Neural cell (in vitro differentiated cells): ENCODE measurements at regions not wholly inside any gene's neighbourhood (a gene's known extent, or its start where the extent isn't known, plus 50 kb on each side); places are given as distances from the start of the nearest gene placed in this dataset.

Experiments
- H2AFZ ChIP-seq: fragments of 200-600, 300-800 bp; sonication (generic), shearing (Covaris generic); 2 replicates; pipeline ENCODE4 v1.6.0; 2014; ENCODE audit warnings: low read depth, mild to moderate bottlenecking, antibody characterized with exemption, low read length, moderate library complexity
- H3F3A ChIP-seq: fragments of 200-600 bp; shearing (Covaris generic); 2 replicates; pipeline ENCODE4 v1.6.1; 2016; ENCODE audit warnings: mild to moderate bottlenecking, moderate library complexity, mixed read lengths, antibody characterized with exemption, low read length; ENCODE audit not compliant: insufficient read depth, poor library complexity, severe bottlenecking
- H3K27ac ChIP-seq: fragments of 200-600, 300-800 bp; sonication (generic), shearing (Covaris generic); 2 replicates; pipeline ENCODE4 v1.5.1; 2014; ENCODE audit warnings: mild to moderate bottlenecking, low read length, moderate library complexity
- H3K27me3 ChIP-seq: fragments of 300-800, 200-600 bp; sonication (generic), shearing (Covaris generic); 2 replicates; pipeline ENCODE4 v1.6.0; 2014; ENCODE audit warnings: mild to moderate bottlenecking, low read depth, low read length, moderate library complexity; ENCODE audit not compliant: insufficient read depth
- H3K36me3 ChIP-seq: fragments of 300-800, 200-600 bp; sonication (generic), shearing (Covaris generic); 2 replicates; pipeline ENCODE4 v1.5.1; 2014; ENCODE audit warnings: mild to moderate bottlenecking, antibody characterized with exemption, low read length, moderate library complexity; ENCODE audit not compliant: insufficient read depth
- H3K4me2 ChIP-seq: fragments of 300-800, 200-600 bp; sonication (generic), shearing (Covaris generic); 2 replicates; pipeline ENCODE4 v1.6.0; 2014; ENCODE audit warnings: mild to moderate bottlenecking, low read length
- H3K4me3 ChIP-seq: fragments of 300-800, 200-600 bp; sonication (generic), shearing (Covaris generic); 2 replicates; pipeline ENCODE4 v1.5.1; 2014; ENCODE audit warnings: mild to moderate bottlenecking, low read length, moderate library complexity
- H3K79me2 ChIP-seq: fragments of 200-600 bp; shearing (Covaris generic); replicated peaks from 2 replicates; pipeline ENCODE4 v1.6.0; 2014; ENCODE audit warnings: mild to moderate bottlenecking, low read length, moderate library complexity; ENCODE audit not compliant: insufficient read depth
- H3K9ac ChIP-seq: fragments of 300-800, 200-600 bp; sonication (generic), shearing (Covaris generic); 2 replicates; pipeline ENCODE4 v1.6.1; 2016; ENCODE audit warnings: mild to moderate bottlenecking, low read length, mixed read lengths
- H3K9me2 ChIP-seq: fragments of 200-600 bp; shearing (Covaris generic); 2 replicates; pipeline ENCODE4 v1.6.1; 2016; ENCODE audit warnings: mild to moderate bottlenecking, low read length, mixed read lengths; ENCODE audit not compliant: insufficient read depth
- H3K9me3 ChIP-seq: fragments of 200-600, 300-800 bp; sonication (generic), shearing (Covaris generic); 2 replicates; pipeline ENCODE4 v1.6.1; 2016; ENCODE audit warnings: mild to moderate bottlenecking, mixed run types, low read length, moderate library complexity, mixed read lengths
- H4K20me1 ChIP-seq: fragments of 200-600 bp; shearing (Covaris generic); 2 replicates; pipeline ENCODE4 v1.6.1; 2016; ENCODE audit warnings: mild to moderate bottlenecking, mixed run types; ENCODE audit not compliant: insufficient read depth
- CTCF ChIP-seq: fragments of 450-650 bp; IDR thresholded peaks from 2 replicates; pipeline ENCODE4 v1.5.1; 2014; ENCODE audit warnings: antibody characterized with exemption, mild to moderate bottlenecking, moderate library complexity; ENCODE audit not compliant: poor library complexity, severe bottlenecking
- EP300 ChIP-seq: fragments of 450-650 bp; conservative IDR thresholded peaks from 2 replicates; pipeline ENCODE4 v1.6.1; 2014; ENCODE audit warnings: antibody characterized with exemption, mild to moderate bottlenecking, moderate library complexity; ENCODE audit not compliant: poor library complexity, severe bottlenecking
- EZH2 ChIP-seq: fragments of 200-600, 300-800 bp; shearing (Covaris generic), sonication (generic); IDR thresholded peaks from 2 replicates; pipeline ENCODE4 v1.6.1; 2014; ENCODE audit warnings: antibody characterized with exemption, low read length, borderline replicate concordance, mild to moderate bottlenecking; ENCODE audit not compliant: insufficient read depth, poor library complexity, severe bottlenecking
- MXI1 ChIP-seq: fragments of 450-650 bp; conservative IDR thresholded peaks from 2 replicates; pipeline ENCODE4 v1.6.1; 2014; ENCODE audit warnings: antibody characterized with exemption, mild to moderate bottlenecking; ENCODE audit not compliant: poor library complexity, severe bottlenecking
- POLR2AphosphoS5 ChIP-seq: IDR thresholded peaks from 2 replicates; pipeline ENCODE4 v1.6.1; 2012
- RAD21 ChIP-seq: fragments of 450-650 bp; conservative IDR thresholded peaks from 2 replicates; pipeline ENCODE4 v1.6.1; 2014; ENCODE audit warnings: antibody characterized with exemption, mild to moderate bottlenecking, moderate library complexity
- REST ChIP-seq: IDR thresholded peaks from 2 replicates; pipeline ENCODE4 v1.6.1; 2012; ENCODE audit warnings: borderline replicate concordance
- SMC3 ChIP-seq: fragments of 450-650 bp; conservative IDR thresholded peaks from 2 replicates; pipeline ENCODE4 v1.6.1; 2014; ENCODE audit warnings: antibody characterized with exemption, mild to moderate bottlenecking, moderate library complexity; ENCODE audit not compliant: poor library complexity
- TAF1 ChIP-seq: IDR thresholded peaks from 2 replicates; pipeline ENCODE4 v1.6.1; 2012; ENCODE audit warnings: low read depth

GRCh38 chr6:170157567-170158218 lies 133.2 kb downstream of the DLL1 start:
- no peaks in the 10 kb centered on the region for H3K27me3 ChIP-seq
- no peak overlapping the region for H3K9ac ChIP-seq
- no peaks in the 10 kb centered on the region for H3K79me2 ChIP-seq
- H3K4me3 ChIP-seq = no peak overlapping the region
- H2AFZ ChIP-seq = no peak overlapping the region
- H3F3A ChIP-seq = no peaks in the 10 kb centered on the region
- TF ChIP-seq TAF1 (no peak), RAD21 (no peak), MXI1 (no peak), POLR2AphosphoS5 (no peak), CTCF (no peak), EP300 (no peak), SMC3 (no peak), REST (no peak), EZH2 (no peak)
- no peaks in the 10 kb centered on the region for H3K36me3 ChIP-seq
- no peak overlapping the region for H3K27ac ChIP-seq
- no peaks in the 10 kb centered on the region for H4K20me1 ChIP-seq
- no peak overlapping the region for H3K4me2 ChIP-seq
- H3K9me3 ChIP-seq = no peaks in the 10 kb centered on the region
- no peaks in the 10 kb centered on the region for H3K9me2 ChIP-seq

- Histone ChIP-seq H3K4me2 (no peak overlapping the region), H3K27me3 (no peaks in the 10 kb centered on the region), H3K4me3 (no peak overlapping the region), H3F3A (no peaks in the 10 kb centered on the region), H3K9ac (no peak overlapping the region), H3K27ac (no peak overlapping the region), H4K20me1 (no peaks in the 10 kb centered on the region), H3K9me3 (no peaks in the 10 kb centered on the region), H3K9me2 (no peaks in the 10 kb centered on the region), H3K36me3 (no peaks in the 10 kb centered on the region), H3K79me2 (no peaks in the 10 kb centered on the region), H2AFZ (no peak overlapping the region)
- no peak for TF ChIP-seq CTCF
- no peak for TF ChIP-seq RAD21
- TF ChIP-seq MXI1 = no peak
- no peak for TF ChIP-seq SMC3
- no peak for TF ChIP-seq EZH2
- TF ChIP-seq REST = no peak
- no peak for TF ChIP-seq EP300
- no peak for TF ChIP-seq POLR2AphosphoS5
- no peak for TF ChIP-seq TAF1
Observed at GRCh38 chr6:170156448-170157375, 134.2 kb downstream of the DLL1 start.
